NCI-H1092 treated with DMSO at 0.1 percent for 48 hours (cell line): ENCODE measurements at regions not wholly inside any gene's neighbourhood (a gene's known extent, or its start where the extent isn't known, plus 50 kb on each side); places are given as distances from the start of the nearest gene placed in this dataset.
A peak's percentile ranks its signal among the peaks of the same experiment; 100 is the strongest.
"Not testable (repeated sequence)": the region's sequence is repeated elsewhere in the genome, so short reads cannot be mapped to it uniquely, and the experiment has no call there.

Experiments used
- DNase-seq: peaks from one replicate; lab custom pipeline; 2025; lab: John Stamatoyannopoulos, UW

DNA sequence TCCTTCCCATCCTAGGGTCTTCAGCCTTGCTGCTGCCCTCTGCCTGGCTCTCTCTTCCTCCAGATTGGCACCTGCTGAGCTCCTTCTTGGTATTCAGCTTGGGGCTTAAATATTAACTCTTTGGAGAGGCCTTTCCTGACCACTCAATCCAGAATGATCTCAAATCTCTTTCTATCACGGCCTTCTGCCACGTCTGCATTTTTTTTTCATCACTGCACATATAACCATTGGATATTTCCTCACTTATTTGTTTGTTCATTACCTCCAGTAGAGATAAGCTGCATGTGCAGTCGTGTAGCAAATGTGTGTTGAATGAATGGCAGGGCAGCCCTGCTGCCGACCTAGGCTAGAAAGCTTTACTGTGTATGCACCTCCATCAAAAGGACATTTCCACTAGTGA lies 51.6 kb upstream of the MPP7 start:
- DNase-seq: no peak

DNA sequence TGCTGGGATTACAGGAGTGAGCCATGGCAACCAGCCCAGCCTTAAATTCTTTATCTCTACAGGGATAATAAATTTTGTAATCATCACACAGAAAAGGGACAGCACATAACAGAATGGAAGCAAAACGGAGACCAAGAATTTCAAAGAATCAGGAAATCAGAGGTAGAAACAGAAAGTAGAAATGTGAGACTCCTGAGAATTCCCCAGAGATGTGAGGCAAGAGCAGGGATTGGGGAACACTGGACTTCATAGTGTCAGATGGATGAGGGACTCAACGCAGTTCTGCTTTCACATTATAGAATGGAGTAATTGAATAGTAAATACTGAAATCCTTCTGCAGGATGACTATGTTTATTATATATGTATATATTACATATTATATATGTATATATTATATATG lies 52.5 kb upstream of the MPP7 start:
- no peak for DNase-seq

DNA sequence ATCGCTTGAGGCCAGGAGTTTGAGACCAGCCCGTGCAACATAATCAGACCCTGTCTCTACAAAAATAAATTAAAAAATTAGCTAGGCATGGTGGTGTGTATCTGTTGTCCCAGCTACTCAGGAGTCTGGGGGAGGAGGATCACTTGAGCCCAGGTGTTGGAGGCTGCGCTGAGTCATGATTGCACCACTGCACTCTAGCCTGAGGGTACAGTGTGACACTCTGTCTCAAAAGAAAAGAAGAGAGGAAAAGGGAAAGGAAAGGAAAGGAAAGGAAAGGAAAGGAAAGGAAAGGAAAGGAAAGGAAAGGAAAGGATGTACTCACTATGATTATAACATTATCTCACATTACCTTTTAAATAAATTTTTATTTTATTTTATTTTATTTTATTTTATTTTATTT lies 56.5 kb upstream of the MPP7 start:
- DNase-seq: no peak

DNA sequence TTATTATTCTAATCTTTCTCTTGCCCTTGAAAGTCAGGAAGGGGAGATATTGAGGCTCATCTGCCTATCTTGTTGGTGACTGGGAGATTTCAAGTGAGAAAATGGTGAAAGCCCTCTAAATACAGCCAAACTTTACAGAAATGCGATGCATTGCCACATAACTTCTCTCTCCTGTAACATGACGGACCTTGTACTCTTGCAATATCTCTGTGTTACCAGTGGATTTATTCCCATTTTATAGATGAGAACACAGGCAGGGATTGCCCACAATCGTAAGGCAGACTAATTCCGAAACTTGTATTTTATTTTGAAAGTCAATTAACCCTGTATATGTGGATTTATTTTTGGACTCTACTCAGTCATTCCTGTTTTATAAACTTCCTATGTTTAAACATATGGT lies 57.3 kb upstream of the MPP7 start:
- DNase-seq: no peak

DNA sequence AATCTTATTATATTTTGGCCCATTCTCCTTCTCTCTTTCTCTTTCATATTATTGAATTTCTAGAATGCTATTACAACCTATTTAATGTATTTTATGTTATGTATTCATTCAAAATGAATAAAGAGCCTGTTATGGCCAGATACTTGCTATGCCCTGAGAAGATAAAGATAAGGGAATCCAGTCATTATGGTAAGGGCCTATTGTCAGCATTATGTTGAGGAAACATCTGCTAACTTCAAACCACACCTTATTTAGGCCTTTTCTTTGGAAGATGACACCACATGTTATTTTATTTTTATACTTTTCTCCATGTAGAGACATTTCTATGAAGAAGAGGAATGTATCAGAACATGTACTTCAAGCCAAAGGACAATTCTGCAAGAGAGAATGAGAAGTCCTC lies 60.5 kb upstream of the MPP7 start:
- no peak for DNase-seq

DNA sequence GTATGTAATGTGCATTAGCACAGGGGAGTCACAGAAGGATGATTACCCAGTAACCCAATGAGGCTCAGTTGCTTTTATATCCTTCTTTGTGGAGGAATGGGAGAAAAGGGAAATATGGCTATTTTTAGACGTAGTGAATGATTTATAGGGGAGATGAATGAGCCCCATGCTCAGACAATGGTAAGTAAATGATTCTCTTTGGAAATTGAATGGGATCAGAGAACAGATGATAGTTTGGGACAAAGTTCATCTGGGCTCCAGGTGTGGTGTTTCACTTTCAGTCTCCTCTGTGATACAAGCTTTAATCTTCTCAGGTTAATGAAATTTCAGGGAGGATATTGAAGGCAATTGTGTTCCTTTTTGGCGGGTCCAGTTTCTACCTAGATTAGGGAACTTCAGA lies 63.0 kb upstream of the MPP7 start:
- DNase-seq: no peak

DNA sequence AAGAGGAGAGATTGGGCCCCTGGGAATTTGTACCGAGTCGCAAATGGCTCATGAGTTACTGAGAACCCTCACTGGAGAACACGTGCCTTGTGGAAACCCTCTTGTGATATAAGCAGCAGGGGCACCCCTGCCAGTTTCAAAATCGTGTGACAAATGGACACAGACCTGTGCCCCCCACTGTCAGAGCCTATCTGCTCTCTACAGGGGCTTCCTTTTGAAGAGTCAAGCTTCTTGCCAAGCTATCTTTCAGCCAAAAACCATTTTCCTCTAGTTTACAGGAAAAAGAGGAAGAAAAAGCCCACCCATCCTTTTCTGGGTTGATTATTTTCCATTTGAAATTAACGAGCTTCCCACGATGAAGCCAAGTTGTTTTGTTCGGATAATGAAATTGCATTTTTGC lies 64.1 kb upstream of the MPP7 start:
- no peak for DNase-seq

DNA sequence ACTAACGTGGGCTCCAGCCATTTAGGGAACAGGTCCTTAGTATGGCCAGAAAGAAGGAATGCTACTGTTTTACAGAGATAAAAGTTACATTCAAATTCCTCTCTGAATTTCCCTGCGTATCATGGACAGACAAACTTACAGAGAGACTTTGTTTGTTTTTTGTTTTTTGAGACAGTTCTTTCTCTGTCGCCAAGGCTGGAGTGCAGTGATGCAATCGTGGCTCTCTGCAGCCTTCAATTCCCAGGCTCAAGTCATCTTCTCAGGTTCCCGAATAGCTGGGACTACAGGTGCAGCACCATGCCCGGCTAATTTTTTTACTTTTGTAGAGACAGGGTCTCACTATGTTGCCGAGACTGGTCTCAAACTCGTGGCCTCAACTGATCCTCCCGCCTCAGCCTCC lies 64.5 kb upstream of the MPP7 start:
- DNase-seq: no peak

DNA sequence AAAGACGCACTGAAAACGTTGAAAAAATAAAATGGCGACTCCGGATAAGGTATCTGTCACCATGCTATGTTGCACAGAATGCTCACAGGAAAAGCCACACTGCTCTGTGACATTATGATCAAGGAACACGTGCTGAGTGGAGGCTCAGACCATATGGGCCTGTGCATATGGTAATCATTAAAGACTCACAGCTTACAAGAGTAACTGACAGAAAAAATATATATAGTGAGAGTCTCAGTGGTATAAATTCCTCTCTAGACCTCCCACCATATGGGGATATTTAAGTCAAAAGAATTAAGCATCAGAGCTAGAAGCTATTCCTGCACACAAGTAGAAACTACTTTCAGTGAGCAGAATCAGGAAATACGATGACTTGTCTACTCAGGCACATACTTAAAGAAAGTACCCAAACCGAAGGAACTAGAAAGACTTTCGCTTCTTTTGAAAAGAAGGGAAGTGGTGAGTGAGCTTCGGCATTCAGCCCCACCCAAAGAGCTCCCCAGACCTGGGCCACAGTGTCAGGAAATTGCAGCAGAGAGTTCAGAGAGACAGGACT lies 65.1 kb upstream of the MPP7 start:
- DNase-seq: no peak

DNA sequence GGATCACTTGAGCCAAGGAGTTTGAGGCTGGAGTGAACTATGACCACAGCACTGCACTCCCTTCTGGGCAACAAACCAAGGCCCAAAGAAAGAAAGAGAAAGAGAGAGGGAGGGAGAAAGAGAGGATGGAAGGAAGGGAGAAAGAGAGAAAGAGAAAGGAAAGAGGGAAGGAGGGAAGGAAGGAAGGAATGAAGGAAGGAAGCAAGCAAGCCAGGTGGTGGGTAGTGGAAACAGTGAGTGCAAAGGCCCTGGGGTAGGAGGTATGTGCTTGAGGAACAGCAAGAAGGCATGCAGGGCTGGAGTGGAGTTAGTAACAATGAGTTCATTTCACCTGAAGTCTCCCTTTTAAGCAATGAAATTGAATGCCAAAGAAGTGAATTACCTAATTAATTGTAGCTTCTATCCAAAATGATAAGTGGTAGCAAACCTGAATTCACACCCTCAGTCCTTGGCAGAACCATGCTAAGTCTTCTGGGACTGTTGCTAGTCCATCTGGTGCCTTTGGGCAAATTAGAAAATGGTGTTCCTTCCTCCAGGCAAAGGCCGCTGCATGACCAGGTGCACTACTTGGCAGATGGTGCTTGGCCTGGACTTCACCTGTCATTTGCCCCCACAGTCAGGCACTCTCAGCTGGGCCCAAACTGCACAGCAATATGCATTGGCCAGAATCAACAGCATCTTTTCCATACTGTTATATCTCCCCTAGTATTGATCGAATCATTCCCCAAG lies 67.4 kb upstream of the MPP7 start:
- no peak for DNase-seq

DNA sequence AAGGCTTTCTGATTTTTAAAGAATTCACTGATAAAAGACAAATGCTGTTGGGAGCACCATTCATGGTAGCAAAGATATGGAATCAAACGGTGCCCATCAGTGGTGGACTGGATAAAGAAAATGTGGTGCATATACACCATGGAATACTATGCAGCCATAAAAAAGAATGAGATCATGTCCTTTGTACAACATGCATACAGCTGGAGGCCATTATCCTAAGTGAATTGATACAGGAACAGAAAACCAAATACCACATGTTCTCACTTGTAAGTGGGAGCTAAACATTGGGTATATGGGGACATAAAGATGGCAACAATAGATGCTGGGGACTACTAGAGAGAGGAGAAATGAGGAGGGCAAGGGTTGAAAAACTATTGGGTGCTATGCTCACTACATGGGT lies 68.8 kb upstream of the MPP7 start:
- not testable (repeated sequence) for DNase-seq

DNA sequence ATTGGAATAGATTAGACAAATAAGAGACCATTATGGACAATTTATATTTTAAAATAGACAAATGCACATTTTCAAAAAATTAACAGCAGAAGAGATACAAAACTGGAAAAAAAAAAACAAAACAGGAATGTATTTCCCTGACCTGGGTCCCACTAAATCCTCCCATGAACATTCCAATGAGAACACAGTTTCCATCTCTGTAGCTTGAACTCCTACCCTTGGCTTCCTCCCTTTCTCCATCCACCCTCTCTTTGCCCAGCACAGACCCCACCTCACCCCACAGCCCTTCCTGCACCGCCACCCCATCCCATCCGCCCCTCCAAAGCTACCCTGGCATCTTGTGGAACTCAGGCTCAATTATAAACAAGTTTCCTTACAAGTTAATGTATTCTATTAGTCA lies 71.2 kb upstream of the MPP7 start:
- DNase-seq: no peak

DNA sequence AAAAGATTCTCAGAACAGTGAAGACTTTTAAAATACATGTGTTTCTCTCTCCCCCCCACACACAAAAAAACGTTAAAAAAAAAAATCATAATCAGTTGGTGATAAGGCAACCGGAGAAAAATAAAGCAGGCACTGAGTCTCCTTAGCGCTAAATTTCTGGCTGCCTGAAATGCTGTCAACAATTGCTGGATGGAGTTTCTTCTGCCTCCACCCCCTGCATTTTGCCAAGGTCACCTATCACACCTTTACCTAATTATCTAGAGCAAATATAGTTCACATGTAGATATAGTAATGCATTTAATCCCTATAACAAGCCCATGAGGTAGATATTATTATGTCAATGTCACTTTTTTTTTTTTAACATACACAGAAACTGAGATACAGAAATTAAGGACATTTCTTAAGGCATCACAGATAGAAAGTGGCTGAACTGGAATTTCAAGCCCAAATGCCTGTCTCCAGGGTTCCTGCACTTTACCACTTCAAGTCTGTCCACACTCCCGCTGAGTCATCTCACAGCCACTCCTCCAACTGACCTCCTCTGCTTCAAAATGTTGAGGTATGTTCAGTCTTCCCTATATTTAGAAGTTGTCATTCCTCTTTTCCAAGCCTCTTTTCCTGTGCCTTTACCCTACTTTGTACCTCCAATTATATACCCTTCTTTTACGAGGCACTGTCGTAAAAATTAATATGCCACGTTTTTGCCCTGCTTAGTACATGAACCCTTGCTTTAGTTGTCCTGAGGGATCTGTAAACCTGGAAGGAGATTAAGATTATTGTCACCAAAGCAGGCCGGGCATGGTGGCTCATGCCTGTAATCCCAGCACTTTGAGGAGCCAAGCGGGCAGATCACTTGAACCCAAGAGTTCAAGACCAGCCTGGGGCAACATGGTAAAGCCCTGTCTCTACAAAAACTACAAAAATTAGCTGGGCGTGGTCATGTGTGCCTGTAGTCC lies 72.8 kb upstream of the MPP7 start:
- no peak for DNase-seq

DNA sequence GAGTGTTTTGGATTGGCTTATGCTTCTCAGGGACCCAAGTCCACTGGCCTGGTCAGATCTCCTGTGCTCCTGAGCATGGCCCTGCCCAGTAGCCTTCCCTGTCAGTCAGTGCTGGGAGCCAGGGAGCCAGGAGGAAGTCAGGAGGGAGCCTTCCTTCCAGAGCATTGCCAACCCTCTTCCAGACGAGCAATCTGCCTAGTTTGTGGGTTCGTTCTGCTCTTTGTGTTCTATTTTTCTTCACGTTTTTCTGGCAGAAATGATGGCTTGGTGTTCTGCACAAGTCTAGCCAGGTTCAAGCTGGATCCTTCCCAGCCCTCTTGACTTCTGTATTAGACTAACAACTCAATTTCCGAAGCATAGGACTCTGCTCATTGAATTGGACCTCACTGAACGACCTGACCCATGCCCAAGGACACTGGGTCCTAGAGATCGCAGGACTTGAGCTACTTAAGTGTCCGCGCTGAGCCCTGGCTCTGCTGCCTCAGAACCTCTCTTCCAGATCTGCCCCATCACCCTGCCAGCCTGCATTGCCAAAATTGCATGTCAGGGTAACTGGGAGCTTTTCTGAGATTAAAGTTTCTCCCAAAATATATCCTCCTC lies 76.2 kb upstream of the MPP7 start:
- DNase-seq: no peak

DNA sequence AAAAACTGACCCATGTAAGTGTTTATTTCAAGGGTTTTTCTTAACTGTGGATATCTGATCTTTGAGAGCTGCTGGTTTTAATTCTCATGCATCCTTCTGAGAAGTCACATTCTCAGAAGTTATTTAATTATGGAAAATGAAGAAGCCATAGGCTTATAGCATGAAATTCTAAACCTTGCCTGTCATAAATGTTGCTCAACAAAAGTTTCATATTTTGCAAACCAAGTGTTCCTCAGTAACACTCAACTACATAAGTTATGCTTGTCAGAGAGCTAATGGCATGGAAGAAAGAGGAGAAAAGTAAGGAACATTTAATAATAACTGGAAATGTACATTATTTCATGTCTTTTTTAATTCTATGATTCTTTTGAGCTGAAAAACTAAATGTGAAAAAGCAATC lies 78.6 kb upstream of the MPP7 start:
- DNase-seq: no peak

DNA sequence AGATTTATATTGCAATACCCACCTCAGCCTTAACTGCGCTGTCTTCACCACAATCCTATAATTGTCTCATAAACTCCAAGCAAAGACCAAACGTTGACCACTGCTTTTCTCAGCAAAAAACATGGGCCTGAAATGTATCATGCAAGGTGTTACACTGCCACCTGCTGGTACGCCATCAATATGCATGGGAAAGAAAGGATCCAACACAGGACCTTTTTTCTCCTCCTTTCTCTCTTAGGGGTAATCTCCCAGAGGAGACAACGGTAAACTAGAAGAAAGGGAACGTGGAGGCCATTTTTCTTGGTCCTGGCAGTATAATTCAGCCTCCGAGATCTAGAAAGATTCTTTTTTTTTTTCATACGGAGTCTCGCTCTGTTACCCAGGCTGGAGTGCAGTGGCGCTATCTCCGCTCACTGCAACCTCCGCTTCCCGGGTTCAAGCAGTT lies 79.1 kb upstream of the MPP7 start:
- DNase-seq: peak; percentile 70

DNA sequence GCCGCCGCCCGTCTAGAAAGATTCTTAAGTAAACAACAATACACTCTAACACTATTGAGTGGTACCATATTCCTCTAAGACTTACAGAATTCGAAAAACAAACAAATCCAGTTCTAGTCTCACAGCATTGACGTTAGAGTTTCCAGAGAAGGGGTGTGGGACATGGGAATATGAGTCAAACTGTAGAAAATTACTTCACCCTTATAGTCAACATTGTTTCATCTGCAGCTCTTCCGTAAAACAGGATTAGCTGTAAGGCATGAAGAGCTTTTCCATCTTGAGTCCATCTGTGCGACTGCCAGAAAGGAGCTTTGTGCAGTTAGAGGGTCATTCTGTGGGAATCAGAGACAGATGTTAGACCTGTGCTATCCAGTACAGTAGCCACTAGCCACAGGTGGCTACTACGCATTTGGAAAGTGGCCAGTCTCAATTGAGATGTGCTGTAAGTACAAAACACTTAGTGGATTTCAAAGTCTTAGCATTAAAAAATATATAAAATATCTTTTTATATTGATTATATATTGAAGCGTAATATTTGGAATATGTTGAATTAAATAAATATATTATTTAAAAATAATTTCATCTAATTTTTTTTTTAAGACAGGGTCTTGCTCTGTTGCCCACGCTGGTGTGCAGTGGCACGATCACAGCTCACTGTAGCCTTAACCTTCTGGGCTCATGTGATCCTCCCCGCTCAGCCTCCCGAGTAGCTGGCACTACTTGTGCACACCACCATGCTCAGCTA lies 79.8 kb upstream of the MPP7 start:
- DNase-seq: no peak

DNA sequence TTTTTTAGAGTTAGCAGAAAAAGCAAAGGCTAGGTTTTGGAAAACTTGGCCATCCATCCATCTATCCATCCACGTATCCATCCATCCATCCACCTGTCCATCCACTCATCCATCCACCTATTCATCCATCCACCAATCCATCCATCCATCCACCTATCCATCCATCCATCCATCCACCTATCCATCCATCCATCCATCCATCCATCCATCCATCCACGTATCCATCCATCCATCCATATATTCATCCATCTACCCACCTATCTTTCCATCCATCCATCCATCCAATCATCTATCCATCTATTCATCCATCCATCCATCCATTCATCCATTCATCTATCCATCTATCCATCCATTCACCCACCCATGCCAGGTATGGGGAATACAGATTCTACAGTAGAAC lies 81.7 kb upstream of the MPP7 start:
- no peak for DNase-seq

DNA sequence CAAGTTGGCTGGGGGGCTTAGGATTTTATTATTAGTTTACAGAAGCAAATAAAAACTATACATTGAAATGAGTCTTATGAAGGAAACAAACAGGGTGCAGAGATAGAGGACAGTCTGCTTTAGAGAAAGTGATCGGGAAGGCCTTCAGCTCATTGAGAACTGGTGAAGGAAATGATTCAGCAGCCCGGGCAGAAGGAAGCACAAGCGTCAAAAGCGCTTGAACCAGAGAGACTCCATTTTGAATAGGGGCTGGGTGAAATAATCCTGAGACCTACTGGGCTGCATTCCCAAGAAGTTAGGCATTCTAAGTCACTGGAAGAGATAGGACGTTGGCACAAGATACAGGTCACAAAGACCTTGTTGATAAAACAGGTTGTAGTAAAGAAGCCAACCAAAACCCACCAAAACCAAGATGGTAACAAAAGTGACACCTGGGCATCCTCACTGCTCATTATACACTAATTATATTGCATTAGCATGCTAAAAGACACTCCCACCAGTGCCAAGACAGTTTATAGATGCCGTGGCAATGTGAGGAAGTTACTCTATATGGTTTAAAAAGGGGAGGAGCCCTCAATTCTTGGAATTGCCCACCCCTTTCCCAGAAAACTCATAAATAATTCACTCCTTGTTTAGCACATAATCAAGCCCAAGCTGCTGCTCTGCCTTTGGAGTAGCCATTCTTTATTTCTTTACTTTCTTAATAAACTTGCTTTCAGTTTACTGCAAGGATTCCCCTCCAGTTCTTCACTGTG lies 83.1 kb upstream of the MPP7 start:
- DNase-seq: no peak

DNA sequence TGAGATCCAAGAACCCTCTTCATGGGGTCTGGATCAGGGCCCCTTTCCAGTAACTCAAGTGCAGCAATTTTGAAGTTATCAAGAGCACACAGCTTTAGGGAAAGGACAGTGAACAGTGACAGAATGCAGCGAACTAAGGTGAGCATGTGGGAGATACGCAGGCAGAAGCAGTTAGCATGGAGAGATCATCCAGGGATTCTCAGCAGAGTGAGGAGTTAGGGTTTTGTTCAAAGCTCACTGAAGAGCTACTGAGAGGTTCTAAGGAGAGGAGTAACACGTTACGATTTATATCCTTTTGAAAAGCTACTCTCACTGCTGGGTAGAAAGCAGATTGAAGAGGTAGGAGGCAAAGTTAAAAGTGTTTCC lies 83.6 kb upstream of the MPP7 start:
- DNase-seq: no peak

DNA sequence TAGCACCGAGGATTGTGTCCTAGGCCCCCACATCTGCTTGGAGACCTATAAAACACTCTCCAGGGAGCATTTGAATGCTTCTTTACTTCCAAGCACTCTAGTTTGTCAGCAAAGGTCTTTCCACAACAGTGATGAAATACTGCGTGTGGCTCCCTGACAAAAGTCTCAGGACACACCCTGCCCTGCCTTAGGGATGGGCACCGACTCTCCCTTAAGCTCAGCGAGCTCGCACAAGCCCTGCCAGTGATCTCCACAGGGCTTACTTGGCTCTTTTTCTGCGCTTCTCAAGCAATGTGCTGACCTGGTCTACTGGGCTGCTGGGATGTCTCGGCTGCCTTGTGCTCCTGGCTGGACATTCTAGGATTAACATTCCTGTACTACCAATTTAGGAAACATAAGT lies 84.3 kb upstream of the MPP7 start:
- no peak for DNase-seq
